DND-41 (cell line): ENCODE measurements at regions not wholly inside any gene's neighbourhood (a gene's known extent, or its start where the extent isn't known, plus 50 kb on each side); places are given as distances from the start of the nearest gene placed in this dataset.

Source experiments
- ATAC-seq: fragments of 200-7000 bp; cut with Tn5 transposase; 3 replicates; pipeline ENCODE4 v1.9.1; 2021; ENCODE audit warnings: low read depth; ENCODE audit not compliant: insufficient read depth
- DNase-seq: peaks from one replicate; pipeline ENCODE4 v3.0.0-alpha.2; 2020
- H2AFZ ChIP-seq: 2 replicates; pipeline ENCODE4 v1.6.0; 2012; ENCODE audit warnings: low read depth, low read length
- H3K27ac ChIP-seq: 2 replicates; pipeline ENCODE4 v1.5.1; 2012; ENCODE audit warnings: low read length, inconsistent platforms
- H3K27me3 ChIP-seq: fragments of 200-600 bp; sonication (generic); 2 replicates; pipeline ENCODE4 v1.6.0; 2012; ENCODE audit warnings: low read length, mild to moderate bottlenecking, inconsistent platforms; ENCODE audit not compliant: insufficient read depth, poor library complexity
- H3K36me3 ChIP-seq: 2 replicates; pipeline ENCODE4 v1.5.1; 2012; ENCODE audit warnings: low read length, inconsistent platforms; ENCODE audit not compliant: insufficient read depth
- H3K4me1 ChIP-seq: 2 replicates; pipeline ENCODE4 v1.5.1; 2012; ENCODE audit warnings: mild to moderate bottlenecking, low read length; ENCODE audit not compliant: insufficient read depth
- H3K4me2 ChIP-seq: 2 replicates; pipeline ENCODE4 v1.6.0; 2012; ENCODE audit warnings: mild to moderate bottlenecking, moderate library complexity, low read length, inconsistent platforms; ENCODE audit not compliant: insufficient read depth
- H3K4me3 ChIP-seq, 2 experiments: fragments of 200-600 bp in 1 of 2; shearing (Covaris generic) in 1 of 2; 2 replicates each; pipeline ENCODE4 v1.5.1; 2012 to 2016; ENCODE audit warnings: inconsistent platforms in 2 of 2, low read length in 2 of 2, mild to moderate bottlenecking in 2 of 2, low read depth in 1 of 2, moderate library complexity in 1 of 2
- H3K79me2 ChIP-seq: 2 replicates; pipeline ENCODE4 v1.6.0; 2012; ENCODE audit warnings: low read length, inconsistent platforms; ENCODE audit not compliant: insufficient read depth
- H3K9ac ChIP-seq: 2 replicates; pipeline ENCODE4 v1.6.0; 2012; ENCODE audit warnings: low read depth, mild to moderate bottlenecking, inconsistent platforms, low read length, moderate library complexity
- H3K9me3 ChIP-seq: 2 replicates; pipeline ENCODE4 v1.5.1; 2012; ENCODE audit warnings: low read length, moderate library complexity, mild to moderate bottlenecking, inconsistent platforms; ENCODE audit not compliant: insufficient read depth, severe bottlenecking
- H4K20me1 ChIP-seq: 2 replicates; pipeline ENCODE4 v1.6.0; 2012; ENCODE audit warnings: low read length; ENCODE audit not compliant: insufficient read depth
- EZH2 ChIP-seq: IDR thresholded peaks from 3 replicates; pipeline ENCODE4 v1.6.1; 2012; ENCODE audit warnings: borderline replicate concordance, low read depth, mild to moderate bottlenecking, moderate library complexity, low read length, inconsistent platforms; ENCODE audit not compliant: severe bottlenecking
- TF ChIP-seq, protein P1 (sequence below): IDR thresholded peaks from 2 replicates; pipeline ENCODE4 v1.5.1; 2012; ENCODE audit warnings: borderline replicate concordance, low read length, moderate library complexity, mild to moderate bottlenecking; ENCODE audit not compliant: poor library complexity, severe bottlenecking; ENCODE audit errors: extremely low read depth

DNA sequence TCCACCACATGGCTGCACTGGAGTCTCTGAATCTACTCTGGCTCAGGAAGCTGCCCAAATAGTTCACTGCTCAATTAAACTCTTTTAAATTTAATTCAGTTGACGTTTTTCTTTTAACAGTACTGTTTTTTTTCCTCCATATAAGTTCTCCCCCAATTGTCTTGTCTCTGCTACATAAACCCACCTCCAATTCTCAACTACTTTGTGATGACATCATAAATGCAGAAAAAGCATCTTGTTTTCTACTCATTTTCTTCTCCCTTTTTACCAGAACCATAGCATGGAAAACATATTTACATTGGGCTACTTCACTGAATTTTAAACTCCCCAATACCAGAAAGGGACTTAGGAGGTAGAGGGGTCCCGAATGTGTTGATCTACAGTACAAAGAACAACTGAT, 270.4 kb downstream of the GPD2 start:
- Histone ChIP-seq H3K27ac (no peak overlapping the region), H4K20me1 (no peaks in the 10 kb centered on the region), H3K9ac (no peak overlapping the region), H2AFZ (no peak overlapping the region), H3K36me3 (no peaks in the 10 kb centered on the region), H3K27me3 (no peaks in the 10 kb centered on the region), H3K9me3 (no peaks in the 10 kb centered on the region), H3K4me2 (no peak overlapping the region), H3K4me3 (no peak overlapping the region), H3K79me2 (no peaks in the 10 kb centered on the region), H3K4me1 (peaks cover 16% of the 10 kb centered on the region)
- TF ChIP-seq EZH2: no peak
- TF ChIP-seq, protein P1, sequence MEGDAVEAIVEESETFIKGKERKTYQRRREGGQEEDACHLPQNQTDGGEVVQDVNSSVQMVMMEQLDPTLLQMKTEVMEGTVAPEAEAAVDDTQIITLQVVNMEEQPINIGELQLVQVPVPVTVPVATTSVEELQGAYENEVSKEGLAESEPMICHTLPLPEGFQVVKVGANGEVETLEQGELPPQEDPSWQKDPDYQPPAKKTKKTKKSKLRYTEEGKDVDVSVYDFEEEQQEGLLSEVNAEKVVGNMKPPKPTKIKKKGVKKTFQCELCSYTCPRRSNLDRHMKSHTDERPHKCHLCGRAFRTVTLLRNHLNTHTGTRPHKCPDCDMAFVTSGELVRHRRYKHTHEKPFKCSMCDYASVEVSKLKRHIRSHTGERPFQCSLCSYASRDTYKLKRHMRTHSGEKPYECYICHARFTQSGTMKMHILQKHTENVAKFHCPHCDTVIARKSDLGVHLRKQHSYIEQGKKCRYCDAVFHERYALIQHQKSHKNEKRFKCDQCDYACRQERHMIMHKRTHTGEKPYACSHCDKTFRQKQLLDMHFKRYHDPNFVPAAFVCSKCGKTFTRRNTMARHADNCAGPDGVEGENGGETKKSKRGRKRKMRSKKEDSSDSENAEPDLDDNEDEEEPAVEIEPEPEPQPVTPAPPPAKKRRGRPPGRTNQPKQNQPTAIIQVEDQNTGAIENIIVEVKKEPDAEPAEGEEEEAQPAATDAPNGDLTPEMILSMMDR: no peak
- DNase-seq (no peak), ATAC-seq (no peak)

- Histone ChIP-seq H2AFZ (no peak overlapping the region), H3K9me3 (no peaks in the 10 kb centered on the region), H3K27me3 (no peaks in the 10 kb centered on the region), H3K36me3 (no peaks in the 10 kb centered on the region), H3K27ac (no peak overlapping the region), H3K4me3 (no peak overlapping the region), H3K4me1 (peaks cover 9% of the 10 kb centered on the region), H3K4me2 (no peak overlapping the region), H3K79me2 (no peaks in the 10 kb centered on the region), H4K20me1 (no peaks in the 10 kb centered on the region), H3K9ac (no peak overlapping the region)
- ATAC-seq (no peak), DNase-seq (no peak)
- TF ChIP-seq, protein P1: no peak
- TF ChIP-seq EZH2: no peak
These were observed 271.9 kb downstream of the GPD2 start for GRCh38 chr2:156708051-156708450.

GRCh38 chr2:156709091-156709490, 272.9 kb downstream of the GPD2 start:
- TF ChIP-seq, protein P1: no peak
- TF ChIP-seq EZH2: no peak
- H3K4me3 ChIP-seq: no peak overlapping the region
- H3K27me3 ChIP-seq: no peaks in the 10 kb centered on the region
- H3K4me1 ChIP-seq: peaks cover 9% of the 10 kb centered on the region
- H3K27ac ChIP-seq: no peak overlapping the region
- no peaks in the 10 kb centered on the region for H3K79me2 ChIP-seq
- no peak overlapping the region for H2AFZ ChIP-seq
- H3K9ac ChIP-seq: no peak overlapping the region
- no peak overlapping the region for H3K4me2 ChIP-seq
- H3K9me3 ChIP-seq: no peaks in the 10 kb centered on the region
- no peaks in the 10 kb centered on the region for H3K36me3 ChIP-seq
- H4K20me1 ChIP-seq: no peaks in the 10 kb centered on the region
- DNase-seq (no peak), ATAC-seq (no peak)

- H3K4me1 ChIP-seq: no peaks in the 10 kb centered on the region
- H3K79me2 ChIP-seq: no peaks in the 10 kb centered on the region
- no peak overlapping the region for H2AFZ ChIP-seq
- no peaks in the 10 kb centered on the region for H3K9me3 ChIP-seq
- ATAC-seq: no peak
- H3K27me3 ChIP-seq: no peaks in the 10 kb centered on the region
- DNase-seq: no peak
- TF ChIP-seq, protein P1: no peak
- no peak for TF ChIP-seq EZH2
- H3K36me3 ChIP-seq: no peaks in the 10 kb centered on the region
- no peak overlapping the region for H3K9ac ChIP-seq
- H3K4me2 ChIP-seq: no peak overlapping the region
- H4K20me1 ChIP-seq: no peaks in the 10 kb centered on the region
- H3K27ac ChIP-seq: no peak overlapping the region
- no peak overlapping the region for H3K4me3 ChIP-seq
These were observed 282.9 kb downstream of the GPD2 start for GRCh38 chr2:156719036-156719435.
